Epithelial cell of esophagus (primary cell): ENCODE measurements at regions not wholly inside any gene's neighbourhood (a gene's known extent, or its start where the extent isn't known, plus 50 kb on each side); places are given as distances from the start of the nearest gene placed in this dataset.
"Not testable (repeated sequence)": the region's sequence is repeated elsewhere in the genome, so short reads cannot be mapped to it uniquely, and the experiment has no call there.

Experiments used
- DNase-seq: peaks from one replicate; pipeline ENCODE4 v3.0.0; 2010; ENCODE audit warnings: low read depth
- H3K4me3 ChIP-seq: 2 replicates; pipeline ENCODE4 v1.5.1; 2011; ENCODE audit warnings: mild to moderate bottlenecking, low read length, control low read depth
- CTCF ChIP-seq: IDR thresholded peaks from 2 replicates; pipeline ENCODE4 v1.5.1; 2011; ENCODE audit warnings: low read depth, mild to moderate bottlenecking, low read length, control low read depth, inconsistent platforms; ENCODE audit not compliant: insufficient read depth; ENCODE audit errors: missing control alignments

GRCh38 chr18:43826215-43826614 is 548.9 kb upstream of the SYT4 start:
- no peak for TF ChIP-seq CTCF
- DNase-seq = no peak

GRCh38 chr18:43827311-43827710 is 550.0 kb upstream of the SYT4 start:
- no peak for DNase-seq
- no peak for TF ChIP-seq CTCF
- H3K4me3 ChIP-seq = no peak overlapping the region

More at GRCh38 chr18:43826215-43826614, 548.9 kb upstream of the SYT4 start:
- no peak overlapping the region for H3K4me3 ChIP-seq

- H3K4me3 ChIP-seq = no peak overlapping the region
- no peak for TF ChIP-seq CTCF
- no peak for DNase-seq
Observed at GRCh38 chr18:43830303-43830702, 553.0 kb upstream of the SYT4 start.

- no peak overlapping the region for H3K4me3 ChIP-seq
- no peak for DNase-seq
- TF ChIP-seq CTCF = no peak
Observed at GRCh38 chr18:43830947-43831346, 553.7 kb upstream of the SYT4 start.

GRCh38 chr18:43846299-43846698 is 569.0 kb upstream of the SYT4 start:
- no peak for DNase-seq

GRCh38 chr18:43847164-43848091 is 570.1 kb upstream of the SYT4 start:
- TF ChIP-seq CTCF = no peak
- peak; percentile 5 for DNase-seq
- H3K4me3 ChIP-seq = no peak overlapping the region

More at GRCh38 chr18:43846299-43846698, 569.0 kb upstream of the SYT4 start:
- TF ChIP-seq CTCF = no peak
- H3K4me3 ChIP-seq = no peak overlapping the region

- not testable (repeated sequence) for DNase-seq, H3K4me3 ChIP-seq
Observed at GRCh38 chr18:43849831-43850230, 572.5 kb upstream of the SYT4 start.
